ENCODE measurements at regions not wholly inside any gene's neighbourhood (a gene's known extent, or its start where the extent isn't known, plus 50 kb on each side); places are given as distances from the start of the nearest gene placed in this dataset.

- DNase-seq (ENCODE audit: low read depth): no peak
These were observed 1680.8 kb downstream of the EFNB2 start for GRCh38 chr13:104854698-104855097.

- DNase-seq (ENCODE audit: low read depth): no peak
These were observed 1681.5 kb downstream of the EFNB2 start for GRCh38 chr13:104854007-104854406.

- no peak for DNase-seq (ENCODE audit: low read depth)
These were observed 1687.5 kb downstream of the EFNB2 start for GRCh38 chr13:104847922-104848321.

- no peak for DNase-seq (ENCODE audit: low read depth)
These were observed 1692.1 kb downstream of the EFNB2 start for GRCh38 chr13:104843401-104843800.

- no peak for DNase-seq (ENCODE audit: low read depth)
These were observed 1694.4 kb downstream of the EFNB2 start for GRCh38 chr13:104841110-104841509.

GRCh38 chr13:104837756-104838155 is 1697.7 kb downstream of the EFNB2 start:
- no peak for DNase-seq (ENCODE audit: low read depth)

GRCh38 chr13:104833221-104833620 is 1702.2 kb downstream of the EFNB2 start:
- DNase-seq (ENCODE audit: low read depth): no peak

- DNase-seq (ENCODE audit: low read depth): no peak
These were observed 1703.2 kb downstream of the EFNB2 start for GRCh38 chr13:104832231-104832630.

- no peak for DNase-seq (ENCODE audit: low read depth)
These were observed 1703.6 kb downstream of the EFNB2 start for GRCh38 chr13:104831831-104832230.

GRCh38 chr13:104823709-104824108 is 1711.8 kb downstream of the EFNB2 start:
- DNase-seq (ENCODE audit: low read depth): no peak

- DNase-seq (ENCODE audit: low read depth): no peak
These were observed 1712.4 kb downstream of the EFNB2 start for GRCh38 chr13:104823071-104823470.

- no peak for DNase-seq (ENCODE audit: low read depth)
These were observed 1718.2 kb downstream of the EFNB2 start for GRCh38 chr13:104817271-104817670.

- DNase-seq (ENCODE audit: low read depth): no peak
These were observed 1718.7 kb downstream of the EFNB2 start for GRCh38 chr13:104816726-104817125.

- DNase-seq (ENCODE audit: low read depth): no peak
These were observed 1725.2 kb downstream of the EFNB2 start for GRCh38 chr13:104810242-104810641.

GRCh38 chr13:104809483-104809882 is 1726.0 kb downstream of the EFNB2 start:
- no peak for DNase-seq (ENCODE audit: low read depth)

GRCh38 chr13:104805346-104805745 is 1730.1 kb downstream of the EFNB2 start:
- DNase-seq (ENCODE audit: low read depth): no peak

GRCh38 chr13:104799152-104799551 is 1732.9 kb upstream of the SLC10A2 start:
- DNase-seq (ENCODE audit: low read depth): no peak

- no peak for DNase-seq (ENCODE audit: low read depth)
These were observed 1732.3 kb upstream of the SLC10A2 start for GRCh38 chr13:104798486-104798885.

GRCh38 chr13:104796581-104796980 is 1730.4 kb upstream of the SLC10A2 start:
- no peak for DNase-seq (ENCODE audit: low read depth)

- DNase-seq (ENCODE audit: low read depth): no peak
These were observed 1719.7 kb upstream of the SLC10A2 start for GRCh38 chr13:104785952-104786351.

GRCh38 chr13:104784891-104785290 is 1718.7 kb upstream of the SLC10A2 start:
- DNase-seq (ENCODE audit: low read depth): no peak

- no peak for DNase-seq (ENCODE audit: low read depth)
These were observed 1716.5 kb upstream of the SLC10A2 start for GRCh38 chr13:104782741-104783140.

GRCh38 chr13:104779311-104779993 is 1713.2 kb upstream of the SLC10A2 start:
- no peak for DNase-seq (ENCODE audit: low read depth)

- no peak for DNase-seq (ENCODE audit: low read depth)
These were observed 1707.6 kb upstream of the SLC10A2 start for GRCh38 chr13:104773775-104774174.
